Mesenchymal stem cell (in vitro differentiated cells and primary cell): ENCODE measurements at regions not wholly inside any gene's neighbourhood (a gene's known extent, or its start where the extent isn't known, plus 50 kb on each side); places are given as distances from the start of the nearest gene placed in this dataset.

Source experiments
- DNase-seq: peaks from one replicate; pipeline ENCODE4 v3.0.0-alpha.2; 2013
- H2AFZ ChIP-seq: one replicate; pipeline ENCODE4 v1.6.1; 2013; ENCODE audit warnings: low read depth, mild to moderate bottlenecking, control low read depth, inconsistent platforms, low read length, moderate library complexity
- H2AK5ac ChIP-seq: 2 replicates; pipeline ENCODE4 v1.6.1; 2013; ENCODE audit warnings: low read length, moderate library complexity, mild to moderate bottlenecking, inconsistent platforms; ENCODE audit not compliant: severe bottlenecking
- H2BK120ac ChIP-seq: one replicate; pipeline ENCODE4 v1.6.1; 2013; ENCODE audit warnings: low read depth, mild to moderate bottlenecking, inconsistent platforms, low read length, moderate library complexity
- H2BK12ac ChIP-seq, 2 experiments: one replicate each; pipeline ENCODE4 v1.6.1; 2013; ENCODE audit warnings: inconsistent platforms in 2 of 2, low read length in 2 of 2, mild to moderate bottlenecking in 2 of 2, moderate library complexity in 2 of 2, control low read depth in 1 of 2
- H2BK15ac ChIP-seq: one replicate; pipeline ENCODE4 v1.6.1; 2013; ENCODE audit warnings: mild to moderate bottlenecking, low read depth, inconsistent platforms; ENCODE audit not compliant: poor library complexity, severe bottlenecking
- H2BK5ac ChIP-seq: 2 replicates; pipeline ENCODE4 v1.6.1; 2013; ENCODE audit warnings: low read depth, mild to moderate bottlenecking, low read length, control low read depth, inconsistent platforms; ENCODE audit not compliant: poor library complexity, severe bottlenecking
- H3K14ac ChIP-seq, 2 experiments: one replicate each; pipeline ENCODE4 v1.6.1; 2013; ENCODE audit warnings: inconsistent platforms in 2 of 2, low read length in 2 of 2, control low read depth in 1 of 2, mild to moderate bottlenecking in 1 of 2, moderate library complexity in 1 of 2
- H3K18ac ChIP-seq, 2 experiments: one replicate each; pipeline ENCODE4 v1.6.1; 2013; ENCODE audit warnings: inconsistent platforms in 2 of 2, low read length in 2 of 2, control low read depth in 1 of 2, low read depth in 1 of 2, mild to moderate bottlenecking in 1 of 2
- H3K23ac ChIP-seq, 2 experiments: one replicate each; pipeline ENCODE4 v1.6.1; 2013; ENCODE audit warnings: inconsistent platforms in 2 of 2, low read length in 2 of 2, mild to moderate bottlenecking in 2 of 2, moderate library complexity in 2 of 2, control low read depth in 1 of 2
- H3K27ac ChIP-seq: 2 replicates; pipeline ENCODE4 v1.5.1; 2013; ENCODE audit warnings: mild to moderate bottlenecking, moderate library complexity, low read length, control low read depth, inconsistent platforms; ENCODE audit not compliant: poor library complexity, severe bottlenecking
- H3K27me3 ChIP-seq, 2 experiments: 2 replicates each; pipeline versions ENCODE4 v1.6.1 to v1.7.0; 2013; ENCODE audit warnings: low read length in 2 of 2, mild to moderate bottlenecking in 2 of 2, moderate library complexity in 2 of 2, control low read depth in 1 of 2, inconsistent platforms in 1 of 2; ENCODE audit not compliant: control insufficient read depth in 1 of 2, insufficient read depth in 1 of 2
- H3K36me3 ChIP-seq, 2 experiments: 2 replicates each; pipeline versions ENCODE4 v1.6.1 to v1.7.0; 2013; ENCODE audit warnings: low read length in 2 of 2, control low read depth in 1 of 2, inconsistent platforms in 1 of 2, low read depth in 1 of 2, mild to moderate bottlenecking in 1 of 2; ENCODE audit not compliant: insufficient read depth in 2 of 2, control insufficient read depth in 1 of 2
- H3K4ac ChIP-seq, 2 experiments: one replicate each; pipeline ENCODE4 v1.6.1; 2013; ENCODE audit warnings: inconsistent platforms in 2 of 2, low read length in 2 of 2, mild to moderate bottlenecking in 2 of 2, moderate library complexity in 2 of 2, control low read depth in 1 of 2, low read depth in 1 of 2
- H3K4me1 ChIP-seq: 2 replicates; pipeline ENCODE4 v1.6.1; 2013; ENCODE audit warnings: low read depth, low read length, control low read depth; ENCODE audit not compliant: control insufficient read depth, insufficient read depth
- H3K4me2 ChIP-seq: 2 replicates; pipeline ENCODE4 v1.6.1; 2013; ENCODE audit warnings: low read length, mild to moderate bottlenecking, inconsistent platforms; ENCODE audit not compliant: poor library complexity, severe bottlenecking
- H3K4me3 ChIP-seq, 2 experiments: 2 replicates each; pipeline versions ENCODE4 v1.5.1 to v1.7.0; 2013; ENCODE audit warnings: low read length in 2 of 2, mild to moderate bottlenecking in 2 of 2, control low read depth in 1 of 2, low read depth in 1 of 2; ENCODE audit not compliant: insufficient read depth in 1 of 2
- H3K79me1 ChIP-seq: replicated peaks from 2 replicates; pipeline ENCODE4 v1.6.1; 2013; ENCODE audit warnings: mild to moderate bottlenecking, control low read depth, low read length, inconsistent platforms; ENCODE audit not compliant: poor library complexity, severe bottlenecking
- H3K9ac ChIP-seq: 2 replicates; pipeline ENCODE4 v1.7.0; 2013; ENCODE audit warnings: mild to moderate bottlenecking, low read length, moderate library complexity
- H3K9me3 ChIP-seq: 2 replicates; pipeline ENCODE4 v1.7.0; 2013; ENCODE audit warnings: mild to moderate bottlenecking, low read length; ENCODE audit not compliant: control insufficient read depth
- H4K8ac ChIP-seq: one replicate; pipeline ENCODE4 v1.6.1; 2013; ENCODE audit warnings: inconsistent platforms, mild to moderate bottlenecking, low read length, moderate library complexity
- H4K91ac ChIP-seq: one replicate; pipeline ENCODE4 v1.6.1; 2013; ENCODE audit warnings: mild to moderate bottlenecking, low read length, inconsistent platforms
- WGBS: methylation state at CpG from one replicate; pipeline ENCODE4 v1.1.7; 2013; ENCODE audit warnings: mixed read lengths; 5-methylcytosine and 5-hydroxymethylcytosine counted together

DNA sequence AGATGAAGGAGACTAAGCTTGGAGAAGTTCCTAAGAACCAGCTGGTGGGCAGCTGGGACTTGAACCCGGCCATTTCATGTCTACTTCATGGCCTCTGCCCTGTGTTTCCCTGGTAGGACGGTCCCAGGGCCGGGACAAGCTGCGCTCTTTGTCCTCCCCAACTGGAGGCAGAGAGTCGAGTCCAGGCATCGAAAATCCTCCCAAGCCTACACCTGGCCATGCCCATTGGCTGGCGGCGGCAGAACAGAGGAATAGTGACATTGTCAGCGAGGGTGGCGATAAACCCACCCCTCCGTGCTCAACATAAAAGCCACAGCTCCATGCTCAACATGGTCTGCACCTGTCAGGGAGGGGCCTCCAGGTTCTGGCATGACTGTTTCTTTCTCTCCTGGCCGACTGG is 77.7 kb downstream of the RBFOX3 start:
- Histone ChIP-seq H2BK15ac (no peak overlapping the region), H3K27me3 (peaks cover 4 to 72% of the 10 kb centered on the region in 2 experiments), H3K18ac (no peak overlapping the region), H2AK5ac (no peak overlapping the region), H4K8ac (no peak overlapping the region), H3K4me2 (no peak overlapping the region), H3K4me3 (no peak overlapping the region), H3K4ac (no peak overlapping the region), H3K9me3 (no peaks in the 10 kb centered on the region), H3K9ac (no peak overlapping the region), H3K27ac (no peak overlapping the region), H3K36me3 (no peaks in the 10 kb centered on the region), H3K14ac (no peak overlapping the region), H3K23ac (no peak overlapping the region), H4K91ac (no peak overlapping the region), H3K4me1 (no peaks in the 10 kb centered on the region), H2BK120ac (no peak overlapping the region), H2BK5ac (no peak overlapping the region), H2AFZ (no peak overlapping the region), H3K79me1 (no peaks in the 10 kb centered on the region), H2BK12ac (no peak overlapping the region)
- DNase-seq = no peak
- WGBS = 78% methylated on average over 12 of the region's 12 CpGs

DNA sequence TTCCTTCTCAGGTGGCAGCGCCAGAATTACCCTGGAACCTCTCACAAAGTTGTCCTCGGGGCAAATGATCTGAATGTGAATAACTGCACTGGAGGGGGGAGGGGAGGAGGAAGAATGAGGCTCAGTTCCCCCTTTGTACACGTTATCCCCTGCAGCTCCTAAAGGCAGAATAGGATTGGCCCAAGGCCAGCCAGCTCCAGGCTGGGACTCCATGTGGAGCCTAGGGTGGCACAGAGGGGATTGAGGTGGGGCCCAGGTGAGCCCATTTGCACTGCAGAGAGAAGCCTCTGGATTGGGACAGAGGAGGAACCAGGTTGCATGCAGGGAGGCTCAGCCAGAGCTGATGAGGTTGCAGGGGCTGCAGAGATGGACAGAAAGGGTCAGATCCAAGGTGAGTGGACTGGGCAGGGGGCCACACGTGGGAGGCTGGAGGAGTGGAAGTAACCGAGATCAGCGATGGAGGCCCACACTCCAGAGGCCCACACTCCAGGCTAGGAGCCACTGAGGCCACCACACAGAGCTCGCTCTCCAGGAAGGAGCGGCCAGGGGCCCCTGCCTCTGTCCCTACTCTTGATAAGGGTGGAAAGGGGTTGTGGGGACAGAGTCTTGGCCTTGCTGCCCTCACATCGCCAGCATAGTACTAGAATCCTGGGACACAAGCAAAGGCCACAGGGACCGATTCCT is 78.6 kb downstream of the RBFOX3 start:
- Histone ChIP-seq H2AFZ (no peak overlapping the region), H3K36me3 (no peaks in the 10 kb centered on the region)
- WGBS = 83% methylated on average over 10 of the region's 10 CpGs

DNA sequence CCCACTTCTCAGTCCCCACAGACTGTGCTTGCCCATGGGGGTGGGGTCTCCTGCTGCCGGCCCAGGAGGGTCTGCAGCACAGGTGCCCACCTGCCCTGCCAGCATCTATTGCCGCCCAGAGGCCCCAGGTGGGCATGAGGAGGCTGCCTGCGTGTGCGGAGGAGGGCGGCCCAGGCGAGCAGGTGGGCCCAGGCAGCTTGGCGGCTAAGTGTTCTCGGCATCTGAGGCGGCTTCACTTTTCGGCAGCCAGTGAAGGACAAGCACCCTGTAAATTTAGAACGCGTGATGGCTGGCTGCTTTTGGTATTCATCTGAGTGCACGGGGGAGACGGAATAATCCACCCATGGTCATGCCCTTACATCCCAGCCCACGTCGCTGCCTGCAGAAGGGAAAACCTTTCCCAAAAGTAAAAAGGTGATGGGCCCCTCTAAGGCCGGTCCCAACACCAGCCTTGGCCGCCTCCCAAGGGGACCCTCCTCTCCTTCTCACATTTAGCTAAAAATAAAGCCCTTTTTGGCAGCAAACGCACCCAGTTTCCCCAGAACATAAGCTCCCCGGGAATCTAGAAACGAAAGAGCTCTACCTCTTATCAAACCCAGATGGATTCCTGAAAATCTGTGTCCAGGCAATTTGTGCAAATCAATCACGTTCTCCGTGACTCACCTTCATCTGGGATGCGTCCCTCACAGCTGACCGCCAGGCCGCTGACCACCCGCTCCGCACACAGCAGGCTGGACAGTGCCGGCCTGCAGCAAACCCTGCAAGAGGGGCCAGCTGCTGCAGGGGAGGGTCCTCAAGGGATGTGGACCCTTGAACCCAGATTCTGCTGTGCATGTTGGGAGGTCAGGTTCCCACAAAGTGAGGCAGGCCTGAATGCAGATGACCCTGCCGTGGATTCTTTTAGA is 79.4 kb downstream of the RBFOX3 start:
- no peak overlapping the region for H3K23ac ChIP-seq

More for the DNA sequence above, 78.6 kb downstream of the RBFOX3 start:
- H4K91ac ChIP-seq = no peak overlapping the region
- H2BK15ac ChIP-seq = no peak overlapping the region
- no peaks in the 10 kb centered on the region for H3K4me1 ChIP-seq
- no peak overlapping the region for H2BK5ac ChIP-seq
- no peak overlapping the region for H3K18ac ChIP-seq
- no peak overlapping the region for H4K8ac ChIP-seq
- no peak overlapping the region for H3K4me3 ChIP-seq
- H3K23ac ChIP-seq = no peak overlapping the region
- H3K4me2 ChIP-seq = no peak overlapping the region
- no peak overlapping the region for H2BK12ac ChIP-seq
- no peak overlapping the region for H3K4ac ChIP-seq
- no peaks in the 10 kb centered on the region for H3K79me1 ChIP-seq
- DNase-seq = no peak
- H3K27ac ChIP-seq = no peak overlapping the region
- peaks cover 0 to 73% of the 10 kb centered on the region in 2 experiments for H3K27me3 ChIP-seq
- H2BK120ac ChIP-seq = no peak overlapping the region
- no peak overlapping the region for H2AK5ac ChIP-seq
- no peak overlapping the region for H3K9ac ChIP-seq
- H3K9me3 ChIP-seq = no peaks in the 10 kb centered on the region
- H3K14ac ChIP-seq = no peak overlapping the region

DNA sequence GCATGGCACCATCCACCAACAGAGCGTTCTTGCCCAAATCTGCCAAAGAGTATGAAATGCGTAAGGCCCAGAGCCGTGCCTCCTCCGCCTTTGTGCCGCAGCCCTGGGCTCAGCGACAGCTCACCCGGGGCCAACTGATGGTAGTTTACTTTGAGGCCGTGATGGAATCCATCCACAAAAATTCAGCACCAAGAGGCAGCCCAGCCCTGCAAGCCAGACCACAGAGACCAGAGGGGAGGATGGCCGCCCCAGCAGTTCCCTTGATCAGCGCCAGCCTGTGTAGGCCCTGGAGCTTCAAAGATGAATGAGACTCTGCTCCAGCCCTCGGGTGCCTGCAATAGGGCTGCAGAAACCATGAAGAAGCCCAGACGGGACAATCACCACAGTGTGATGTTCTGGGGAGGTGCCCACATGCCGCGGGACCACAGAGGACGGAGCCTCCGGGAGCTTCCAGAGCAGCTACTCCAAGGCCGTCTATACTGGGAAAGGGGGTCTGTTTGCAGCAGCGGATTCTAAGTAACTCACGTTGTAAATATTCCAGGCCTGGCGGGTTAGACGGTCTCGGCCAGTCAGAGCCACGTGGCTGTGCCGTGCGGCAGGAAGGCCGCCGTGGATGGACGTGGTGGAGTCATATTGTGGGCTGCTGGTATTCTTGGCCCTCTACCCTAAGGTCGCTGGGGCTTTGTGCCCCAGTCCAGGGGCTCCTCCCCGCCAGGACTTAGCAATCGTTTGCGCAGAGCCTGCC is 80.3 kb downstream of the RBFOX3 start:
- H2BK120ac ChIP-seq = no peak overlapping the region
- 89% methylated on average over 32 of the region's 32 CpGs for WGBS
- no peak overlapping the region for H3K14ac ChIP-seq
- H3K4me2 ChIP-seq = no peak overlapping the region
- no peak overlapping the region for H2BK12ac ChIP-seq
- no peak overlapping the region for H4K8ac ChIP-seq
- H3K18ac ChIP-seq = no peak overlapping the region
- no peak overlapping the region for H2AK5ac ChIP-seq
- H3K4me3 ChIP-seq = no peak overlapping the region
- H3K27ac ChIP-seq = no peak overlapping the region
- H3K27me3 ChIP-seq = peaks cover 0 to 90% of the 10 kb centered on the region in 2 experiments
- no peaks in the 10 kb centered on the region for H3K4me1 ChIP-seq
- no peak overlapping the region for H2BK15ac ChIP-seq
- no peak overlapping the region for H4K91ac ChIP-seq
- no peak overlapping the region for H2AFZ ChIP-seq
- H3K36me3 ChIP-seq = no peaks in the 10 kb centered on the region
- H2BK5ac ChIP-seq = no peak overlapping the region
- no peaks in the 10 kb centered on the region for H3K79me1 ChIP-seq
- H3K4ac ChIP-seq = no peak overlapping the region
- no peak for DNase-seq
- no peak overlapping the region for H3K23ac ChIP-seq
- H3K9ac ChIP-seq = no peak overlapping the region
- no peaks in the 10 kb centered on the region for H3K9me3 ChIP-seq

More for the DNA sequence above, 79.4 kb downstream of the RBFOX3 start:
- Histone ChIP-seq H3K14ac (no peak overlapping the region), H2BK5ac (no peak overlapping the region), H3K27me3 (peaks cover 0 to 81% of the 10 kb centered on the region in 2 experiments), H3K4ac (no peak overlapping the region), H2BK15ac (no peak overlapping the region), H3K79me1 (no peaks in the 10 kb centered on the region), H2AK5ac (no peak overlapping the region), H3K27ac (no peak overlapping the region), H3K9me3 (no peaks in the 10 kb centered on the region), H2BK12ac (no peak overlapping the region), H3K36me3 (no peaks in the 10 kb centered on the region), H3K4me1 (no peaks in the 10 kb centered on the region), H4K91ac (no peak overlapping the region), H4K8ac (peak overlapping the region; percentile 23), H3K9ac (no peak overlapping the region), H3K4me3 (no peak overlapping the region), H2BK120ac (no peak overlapping the region), H3K4me2 (no peak overlapping the region), H3K18ac (no peak overlapping the region), H2AFZ (no peak overlapping the region)
- WGBS = 89% methylated on average over 30 of the region's 30 CpGs
- no peak for DNase-seq
